HepG2 (cell line): ENCODE measurements at regions not wholly inside any gene's neighbourhood (a gene's known extent, or its start where the extent isn't known, plus 50 kb on each side); places are given as distances from the start of the nearest gene placed in this dataset.

Source experiments
- ATAC-seq: fragments of 200-7000 bp; cut with Tn5 transposase; 3 replicates; pipeline ENCODE4 v1.9.1; 2020; ENCODE audit warnings: mild to moderate bottlenecking, moderate library complexity
- BruUV-seq: library from RNA; stranded (reverse); fragments of 400-500 nt; replicated peaks from 2 replicates; lab custom pipeline; 2021; lab: Mats Ljungman, UMichigan
- CTCF ChIA-PET: fragments of 300-600 bp; formaldehyde crosslinking; extraction: SDS; loops from one replicate; lab custom pipeline; 2021; ENCODE audit warnings: low total read pairs, inconsistent platforms, low intra/inter-chr PET ratio; lab: Yijun Ruan, JAX
- POLR2A ChIA-PET: fragments of 350-600 bp; sonication (Branson Sonifier 250); formaldehyde crosslinking; loops from one replicate; lab custom pipeline; 2020; ENCODE audit warnings: antibody characterized with exemption, inconsistent platforms; lab: Yijun Ruan, JAX
- DNase-seq: peaks from one replicate; pipeline ENCODE4 v3.0.0-alpha.2; 2015; ENCODE audit warnings: low spot score
- FAIRE-seq: peaks from 3 replicates; lab custom pipeline; 2011; peaks lifted over from hg19 to GRCh38; lab: Jason Lieb, UNC
- H2AFZ ChIP-seq: one replicate; pipeline ENCODE4 v1.6.1; 2011; ENCODE audit warnings: low read length, inconsistent platforms
- H3K27ac ChIP-seq: fragments of 300-600 bp; 3 replicates; pipeline ENCODE4 v1.8.0; 2011; ENCODE audit warnings: mixed run types, mild to moderate bottlenecking, mixed read lengths, low read length, inconsistent platforms; ENCODE audit not compliant: insufficient read depth; ENCODE audit errors: extremely low read length
- H3K27me3 ChIP-seq, 2 experiments: fragments of 200-600 bp in 1 of 2; 2 replicates in 1 of 2; 3 replicates in 1 of 2; pipeline versions ENCODE4 v1.6.0 to v1.8.0; 2011; ENCODE audit warnings: low read length in 2 of 2, mild to moderate bottlenecking in 2 of 2, moderate library complexity in 2 of 2, inconsistent platforms in 1 of 2; ENCODE audit not compliant: insufficient read depth in 2 of 2, control insufficient read depth in 1 of 2
- H3K36me3 ChIP-seq, 2 experiments: fragments of 200-600 bp in 1 of 2; replicated peaks in 1 of 2; 2 replicates in 1 of 2; 3 replicates in 1 of 2; pipeline versions ENCODE4 v1.5.1 to v1.8.0; 2011; ENCODE audit warnings: low read length in 2 of 2, inconsistent platforms in 1 of 2; ENCODE audit not compliant: insufficient read depth in 2 of 2, control insufficient read depth in 1 of 2
- H3K4me1 ChIP-seq: 2 replicates; pipeline ENCODE4 v1.5.1; 2012; ENCODE audit warnings: low read length, inconsistent platforms; ENCODE audit not compliant: insufficient read depth
- H3K4me2 ChIP-seq: 2 replicates; pipeline ENCODE4 v1.6.0; 2011; ENCODE audit warnings: low read depth, low read length, inconsistent platforms
- H3K4me3 ChIP-seq, 3 experiments: fragments of 200-600 bp in 1 of 3; sonication (generic), shearing (Covaris generic) in 1 of 3; replicated peaks in 1 of 3; 2 replicates each; pipeline ENCODE4 v1.5.1; 2011 to 2016; ENCODE audit warnings: low read length in 3 of 3, inconsistent platforms in 2 of 3, low read depth in 2 of 3, mild to moderate bottlenecking in 2 of 3, control low read depth in 1 of 3, mixed read lengths in 1 of 3; ENCODE audit not compliant: insufficient read depth in 1 of 3
- H3K79me2 ChIP-seq: one replicate; pipeline ENCODE4 v1.6.1; 2011; ENCODE audit warnings: low read length, inconsistent platforms; ENCODE audit not compliant: insufficient read depth
- H3K9ac ChIP-seq: 2 replicates; pipeline ENCODE4 v1.6.0; 2011; ENCODE audit warnings: mild to moderate bottlenecking, low read depth, low read length, inconsistent platforms; ENCODE audit not compliant: insufficient read depth
- H3K9me3 ChIP-seq: 2 replicates; pipeline ENCODE4 v1.5.1; 2012; ENCODE audit warnings: mild to moderate bottlenecking, low read length
- H4K20me1 ChIP-seq: 2 replicates; pipeline ENCODE4 v1.6.0; 2011; ENCODE audit warnings: inconsistent platforms, mild to moderate bottlenecking, low read length, moderate library complexity; ENCODE audit not compliant: insufficient read depth
- ARHGAP35 ChIP-seq: sonication (generic); formaldehyde crosslinking; IDR thresholded peaks from 2 replicates; pipeline ENCODE4 v1.9.0; 2022; ENCODE audit warnings: mild to moderate bottlenecking, inconsistent platforms, moderate library complexity, missing genetic modification reagents, borderline replicate concordance
- CENPT ChIP-seq: sonication (generic); formaldehyde crosslinking; IDR thresholded peaks from 2 replicates; pipeline ENCODE4 v1.8.0; 2022; ENCODE audit warnings: low read depth, mild to moderate bottlenecking, moderate library complexity, missing genetic modification reagents
- GABPB1 ChIP-seq: IDR thresholded peaks from 2 replicates; pipeline ENCODE4 v1.6.1; 2016; ENCODE audit warnings: mild to moderate bottlenecking, missing genetic modification reagents, moderate library complexity, missing compliant biosample characterization
- PAWR ChIP-seq: sonication (generic); formaldehyde crosslinking; IDR thresholded peaks from 2 replicates; pipeline ENCODE4 v1.4.0; 2020; ENCODE audit warnings: missing genetic modification reagents, mild to moderate bottlenecking, borderline replicate concordance
- SMYD3 ChIP-seq: sonication (generic); formaldehyde crosslinking; IDR thresholded peaks from 2 replicates; pipeline ENCODE4 v1.8.1; 2023; ENCODE audit warnings: mild to moderate bottlenecking, missing genetic modification reagents
- SRSF4 ChIP-seq: fragments of 200-400 bp; formaldehyde crosslinking; IDR thresholded peaks from one replicate; pipeline ENCODE4 v1.6.1; 2018; ENCODE audit warnings: mild to moderate bottlenecking, low read depth, low read length, moderate library complexity; ENCODE audit not compliant: poor library complexity, severe bottlenecking
- YY1 ChIP-seq: IDR thresholded peaks from 2 replicates; pipeline ENCODE4 v1.6.1; 2011; ENCODE audit warnings: low read length, low read depth, moderate library complexity, mild to moderate bottlenecking; ENCODE audit not compliant: insufficient read depth, insufficient replicate concordance
- ZNF136 ChIP-seq: sonication (generic); formaldehyde crosslinking; IDR thresholded peaks from 2 replicates; pipeline ENCODE4 v1.8.1; 2022; ENCODE audit warnings: low read depth, mild to moderate bottlenecking, moderate library complexity, missing genetic modification reagents
- ZNF383 ChIP-seq: sonication (generic); formaldehyde crosslinking; IDR thresholded peaks from 2 replicates; pipeline ENCODE4 v1.4.0; 2020; ENCODE audit warnings: missing genetic modification reagents, mild to moderate bottlenecking, borderline replicate concordance
- ZNF547 ChIP-seq: sonication (generic); formaldehyde crosslinking; IDR thresholded peaks from 2 replicates; pipeline ENCODE4 v1.5.1; 2020; ENCODE audit warnings: mild to moderate bottlenecking, missing genetic modification reagents
- ZNF768 ChIP-seq: sonication (generic); formaldehyde crosslinking; IDR thresholded peaks from 2 replicates; pipeline ENCODE4 v1.4.0; 2020; ENCODE audit warnings: missing genetic modification reagents
- WGBS: methylation state at CpG from one replicate; pipeline ENCODE4 v1.1.6; 2017; ENCODE audit warnings: low lambda C conversion rate; 5-methylcytosine and 5-hydroxymethylcytosine counted together
- in situ Hi-C: cut with HindIII; loops from 2 replicates; pipeline ENCODE4 v1.10.0; 2017; ENCODE audit warnings: low pct_unique_long_range_greater_than_20kb; ENCODE audit not compliant: extremely low pct_ligation_motif_present
- intact Hi-C: fragments of 100-400 bp; cut with micrococcal nuclease; formaldehyde crosslinking; loops from one replicate; pipeline ENCODE4 v1.10.0; 2022; ENCODE audit not compliant: unreplicated experiment
- TF ChIP-seq, protein P1 (sequence below): sonication (generic); formaldehyde crosslinking; IDR thresholded peaks from 2 replicates; pipeline ENCODE4 v1.8.0; 2022; ENCODE audit warnings: mild to moderate bottlenecking, missing genetic modification reagents, moderate library complexity
- TF ChIP-seq, protein P2 (sequence below): sonication (generic); formaldehyde crosslinking; IDR thresholded peaks from 2 replicates; pipeline ENCODE4 v1.4.0; 2020; ENCODE audit warnings: mild to moderate bottlenecking, missing genetic modification reagents
- TF ChIP-seq, protein P3 (sequence below): IDR thresholded peaks from 2 replicates; pipeline ENCODE4 v1.6.1; 2016
- TF ChIP-seq, protein P4 (sequence below): sonication (generic); formaldehyde crosslinking; IDR thresholded peaks from 2 replicates; pipeline ENCODE4 v1.4.0; 2020; ENCODE audit warnings: low read depth, mild to moderate bottlenecking, missing genetic modification reagents
- TF ChIP-seq, protein P5 (sequence below): sonication (generic); formaldehyde crosslinking; conservative IDR thresholded peaks from 2 replicates; pipeline ENCODE4 v1.8.0; 2022; ENCODE audit warnings: missing genetic modification reagents

DNA sequence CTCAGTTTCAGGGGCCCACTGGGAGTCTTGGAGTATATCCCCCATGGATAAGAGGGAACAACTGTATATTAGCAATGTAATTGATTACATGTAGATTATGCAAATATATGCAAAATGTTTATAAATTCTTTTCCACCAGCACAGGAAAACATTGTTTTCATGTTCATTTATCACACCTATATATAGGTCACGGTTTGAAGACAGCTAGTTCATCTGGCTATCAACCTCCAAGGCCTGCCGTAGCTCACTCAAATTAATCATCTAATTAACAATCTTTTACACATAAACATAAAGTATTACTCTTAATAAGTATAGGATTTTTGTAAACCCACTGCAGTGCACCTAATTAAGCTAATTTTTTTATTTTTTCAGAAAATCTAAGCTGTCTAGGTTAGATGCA is 53.7 kb upstream of the SP4 start:
- ATAC-seq (no peak), FAIRE-seq (no peak), DNase-seq (no peak)
- Histone ChIP-seq H3K27me3 (no peaks in the 10 kb centered on the region), H3K36me3 (no peaks in the 10 kb centered on the region), H3K4me3 (no peak overlapping the region), H3K4me2 (no peak overlapping the region), H3K27ac (no peak overlapping the region), H3K4me1 (no peaks in the 10 kb centered on the region), H3K79me2 (no peaks in the 10 kb centered on the region), H2AFZ (no peak overlapping the region), H3K9ac (no peak overlapping the region), H4K20me1 (no peaks in the 10 kb centered on the region), H3K9me3 (no peaks in the 10 kb centered on the region)
- POLR2A ChIA-PET = no interaction called here
- TF ChIP-seq ZNF547 (CRISPR knock-in tag) (no peak), GABPB1 (CRISPR knock-in tag) (no peak), ZNF768 (CRISPR knock-in tag) (no peak), ZNF383 (CRISPR knock-in tag) (no peak), SRSF4 (no peak), PAWR (CRISPR knock-in tag) (no peak), CENPT (no peak), ARHGAP35 (CRISPR knock-in tag) (no peak), SMYD3 (CRISPR knock-in tag) (no peak), ZNF136 (CRISPR knock-in tag) (no peak), YY1 (no peak)
- TF ChIP-seq, protein P1, sequence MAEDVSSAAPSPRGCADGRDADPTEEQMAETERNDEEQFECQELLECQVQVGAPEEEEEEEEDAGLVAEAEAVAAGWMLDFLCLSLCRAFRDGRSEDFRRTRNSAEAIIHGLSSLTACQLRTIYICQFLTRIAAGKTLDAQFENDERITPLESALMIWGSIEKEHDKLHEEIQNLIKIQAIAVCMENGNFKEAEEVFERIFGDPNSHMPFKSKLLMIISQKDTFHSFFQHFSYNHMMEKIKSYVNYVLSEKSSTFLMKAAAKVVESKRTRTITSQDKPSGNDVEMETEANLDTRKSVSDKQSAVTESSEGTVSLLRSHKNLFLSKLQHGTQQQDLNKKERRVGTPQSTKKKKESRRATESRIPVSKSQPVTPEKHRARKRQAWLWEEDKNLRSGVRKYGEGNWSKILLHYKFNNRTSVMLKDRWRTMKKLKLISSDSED (CRISPR knock-in tag) = no peak
- TF ChIP-seq, protein P2, sequence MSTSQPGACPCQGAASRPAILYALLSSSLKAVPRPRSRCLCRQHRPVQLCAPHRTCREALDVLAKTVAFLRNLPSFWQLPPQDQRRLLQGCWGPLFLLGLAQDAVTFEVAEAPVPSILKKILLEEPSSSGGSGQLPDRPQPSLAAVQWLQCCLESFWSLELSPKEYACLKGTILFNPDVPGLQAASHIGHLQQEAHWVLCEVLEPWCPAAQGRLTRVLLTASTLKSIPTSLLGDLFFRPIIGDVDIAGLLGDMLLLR = no peak
- TF ChIP-seq, protein P3, sequence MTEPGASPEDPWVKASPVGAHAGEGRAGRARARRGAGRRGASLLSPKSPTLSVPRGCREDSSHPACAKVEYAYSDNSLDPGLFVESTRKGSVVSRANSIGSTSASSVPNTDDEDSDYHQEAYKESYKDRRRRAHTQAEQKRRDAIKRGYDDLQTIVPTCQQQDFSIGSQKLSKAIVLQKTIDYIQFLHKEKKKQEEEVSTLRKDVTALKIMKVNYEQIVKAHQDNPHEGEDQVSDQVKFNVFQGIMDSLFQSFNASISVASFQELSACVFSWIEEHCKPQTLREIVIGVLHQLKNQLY = no peak
- TF ChIP-seq, protein P4, sequence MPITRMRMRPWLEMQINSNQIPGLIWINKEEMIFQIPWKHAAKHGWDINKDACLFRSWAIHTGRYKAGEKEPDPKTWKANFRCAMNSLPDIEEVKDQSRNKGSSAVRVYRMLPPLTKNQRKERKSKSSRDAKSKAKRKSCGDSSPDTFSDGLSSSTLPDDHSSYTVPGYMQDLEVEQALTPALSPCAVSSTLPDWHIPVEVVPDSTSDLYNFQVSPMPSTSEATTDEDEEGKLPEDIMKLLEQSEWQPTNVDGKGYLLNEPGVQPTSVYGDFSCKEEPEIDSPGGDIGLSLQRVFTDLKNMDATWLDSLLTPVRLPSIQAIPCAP (CRISPR knock-in tag) = no peak
- TF ChIP-seq, protein P5, sequence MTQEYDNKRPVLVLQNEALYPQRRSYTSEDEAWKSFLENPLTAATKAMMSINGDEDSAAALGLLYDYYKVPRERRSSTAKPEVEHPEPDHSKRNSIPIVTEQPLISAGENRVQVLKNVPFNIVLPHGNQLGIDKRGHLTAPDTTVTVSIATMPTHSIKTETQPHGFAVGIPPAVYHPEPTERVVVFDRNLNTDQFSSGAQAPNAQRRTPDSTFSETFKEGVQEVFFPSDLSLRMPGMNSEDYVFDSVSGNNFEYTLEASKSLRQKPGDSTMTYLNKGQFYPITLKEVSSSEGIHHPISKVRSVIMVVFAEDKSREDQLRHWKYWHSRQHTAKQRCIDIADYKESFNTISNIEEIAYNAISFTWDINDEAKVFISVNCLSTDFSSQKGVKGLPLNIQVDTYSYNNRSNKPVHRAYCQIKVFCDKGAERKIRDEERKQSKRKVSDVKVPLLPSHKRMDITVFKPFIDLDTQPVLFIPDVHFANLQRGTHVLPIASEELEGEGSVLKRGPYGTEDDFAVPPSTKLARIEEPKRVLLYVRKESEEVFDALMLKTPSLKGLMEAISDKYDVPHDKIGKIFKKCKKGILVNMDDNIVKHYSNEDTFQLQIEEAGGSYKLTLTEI = no peak
- CTCF ChIA-PET = no interaction called here
- in situ Hi-C loops = no loop called here
- no TSS peak for BruUV-seq
- intact Hi-C loops = no loop called here
- WGBS = 52% methylated on average over 2 of the region's 2 CpGs
